Activated CD8-positive, alpha-beta memory T cell treated with anti-CD3 and anti-CD28 coated beads, Interleukin-2, amount 50 U/mL, for 1 hour (primary cell): ENCODE measurements at regions not wholly inside any gene's neighbourhood (a gene's known extent, or its start where the extent isn't known, plus 50 kb on each side); places are given as distances from the start of the nearest gene placed in this dataset.
"Not testable (repeated sequence)": the region's sequence is repeated elsewhere in the genome, so short reads cannot be mapped to it uniquely, and the experiment has no call there.

ENCODE experiments used
- DNase-seq: peaks from one replicate; pipeline ENCODE4 v3.0.0-alpha.2; 2020; ENCODE audit errors: extremely low read depth

DNA sequence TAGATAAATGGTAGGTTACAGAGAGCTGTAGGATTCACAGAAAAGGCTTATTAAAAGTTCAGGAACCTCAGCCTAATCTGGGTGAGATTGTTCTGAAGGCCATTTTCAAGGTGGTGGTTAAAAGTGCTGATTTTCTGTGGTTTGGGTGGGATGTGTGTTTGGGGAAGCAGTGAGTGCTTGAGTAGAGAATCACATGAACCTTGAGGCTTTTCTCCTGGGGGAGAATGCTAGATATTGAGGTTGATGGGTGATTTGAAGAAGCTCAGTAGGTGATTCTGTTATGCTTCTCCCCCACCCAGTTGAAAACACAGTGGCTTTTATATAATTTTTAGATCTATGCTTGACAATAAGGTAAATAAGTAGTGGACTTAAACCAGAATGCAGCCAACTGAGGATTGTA is 420.9 kb downstream of the PCNX1 start:
- no peak for DNase-seq

- no peak for DNase-seq
These were observed 421.7 kb downstream of the PCNX1 start for GRCh38 chr14:71328954-71329353.

DNA sequence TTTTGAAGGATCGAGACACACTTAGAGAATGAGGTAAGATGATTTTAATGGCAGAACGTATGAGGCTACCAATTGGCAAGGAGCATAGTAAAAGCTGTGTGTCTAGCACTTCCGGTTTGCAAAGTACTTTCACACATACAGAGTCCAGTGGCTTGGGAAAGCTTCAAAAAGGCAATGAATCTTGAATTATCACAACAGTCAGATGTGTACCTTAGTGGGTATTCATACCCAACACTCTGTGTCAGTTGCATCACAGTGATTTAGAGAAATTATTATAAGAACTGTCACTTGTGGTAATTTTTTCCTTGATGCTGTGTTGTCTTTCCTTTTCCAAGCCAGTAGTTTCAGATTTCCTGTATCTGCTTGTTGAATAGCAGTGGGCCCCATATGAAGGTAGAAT is 424.1 kb downstream of the PCNX1 start:
- no peak for DNase-seq

DNA sequence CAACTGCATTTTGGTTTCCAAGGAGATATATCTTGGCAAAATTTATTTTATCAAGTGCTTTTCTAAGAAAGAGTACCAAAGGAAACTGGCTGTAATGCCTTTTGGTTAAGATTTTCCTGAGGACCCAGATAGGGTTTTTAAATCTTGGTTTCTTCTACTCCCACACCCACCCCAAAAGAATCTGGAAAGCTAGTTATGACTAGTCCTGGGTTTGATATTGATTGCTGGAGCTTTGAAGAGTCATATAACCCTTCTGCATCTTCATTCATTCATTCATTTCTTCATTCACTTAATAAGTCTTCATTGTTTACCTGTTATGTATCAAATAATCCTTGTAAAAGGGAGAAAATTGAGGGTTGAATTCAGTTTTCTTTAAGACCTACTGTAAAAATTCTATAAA is 425.2 kb downstream of the PCNX1 start:
- no peak for DNase-seq

- no peak for DNase-seq
These were observed 426.4 kb downstream of the PCNX1 start for GRCh38 chr14:71333705-71334104.

DNA sequence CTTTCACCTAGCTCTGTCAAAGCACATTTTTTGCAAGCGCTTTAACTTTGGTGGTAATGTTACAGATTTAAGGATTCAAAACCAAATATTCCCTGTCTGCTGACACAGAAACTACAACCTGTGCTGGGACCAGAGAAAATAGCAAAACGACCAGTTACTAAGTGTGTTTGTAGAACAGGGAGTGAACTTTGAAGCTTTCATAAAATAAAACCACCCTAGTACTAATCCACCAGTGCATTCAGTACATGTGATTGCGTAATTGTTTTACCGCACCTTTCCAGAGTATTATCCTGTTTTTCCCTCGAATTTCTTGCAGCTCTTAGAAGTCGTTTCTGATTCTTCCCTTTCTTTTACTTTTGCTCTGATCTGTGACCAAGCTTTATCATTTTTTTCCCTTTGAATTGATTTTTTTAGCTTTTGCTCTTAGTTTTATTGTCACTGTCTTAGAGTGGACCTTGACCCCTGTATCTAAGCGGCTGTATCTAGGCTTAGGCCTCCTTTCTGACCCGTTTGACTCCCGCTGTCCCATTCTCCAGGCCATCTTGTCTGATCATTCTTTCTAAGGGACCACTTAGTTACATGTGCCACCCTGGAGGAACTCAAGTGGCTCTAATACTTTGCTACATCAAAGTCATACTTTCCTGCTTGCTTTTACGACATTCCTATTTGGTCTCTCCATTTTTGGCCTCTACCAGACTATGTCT is 429.4 kb downstream of the PCNX1 start:
- DNase-seq, result no peak

- DNase-seq, result no peak
These were observed 430.9 kb downstream of the PCNX1 start for GRCh38 chr14:71338153-71338552.

GRCh38 chr14:71339650-71340415 is 432.6 kb downstream of the PCNX1 start:
- DNase-seq, result no peak

GRCh38 chr14:71341156-71341555 is 433.9 kb downstream of the PCNX1 start:
- no peak for DNase-seq

DNA sequence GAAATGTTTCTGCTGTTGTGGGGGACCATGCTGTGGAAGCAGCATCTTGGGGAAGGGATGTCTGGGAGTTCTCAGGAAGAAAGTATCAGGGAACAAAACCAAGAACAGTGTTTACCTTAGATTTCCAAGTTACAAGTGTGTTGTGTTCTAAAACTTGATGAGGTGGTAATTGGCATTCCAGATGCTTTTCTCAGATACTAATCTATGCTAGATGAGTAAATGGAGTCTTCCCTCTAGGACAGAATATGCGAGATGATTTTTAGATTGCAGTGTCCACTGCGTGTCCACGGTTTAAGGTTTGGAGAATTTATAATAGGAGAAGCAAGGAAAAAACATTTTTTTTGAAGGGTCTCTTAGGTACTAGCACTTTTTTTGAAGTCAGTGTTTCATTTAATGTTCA is 436.5 kb downstream of the PCNX1 start:
- DNase-seq, result no peak

DNA sequence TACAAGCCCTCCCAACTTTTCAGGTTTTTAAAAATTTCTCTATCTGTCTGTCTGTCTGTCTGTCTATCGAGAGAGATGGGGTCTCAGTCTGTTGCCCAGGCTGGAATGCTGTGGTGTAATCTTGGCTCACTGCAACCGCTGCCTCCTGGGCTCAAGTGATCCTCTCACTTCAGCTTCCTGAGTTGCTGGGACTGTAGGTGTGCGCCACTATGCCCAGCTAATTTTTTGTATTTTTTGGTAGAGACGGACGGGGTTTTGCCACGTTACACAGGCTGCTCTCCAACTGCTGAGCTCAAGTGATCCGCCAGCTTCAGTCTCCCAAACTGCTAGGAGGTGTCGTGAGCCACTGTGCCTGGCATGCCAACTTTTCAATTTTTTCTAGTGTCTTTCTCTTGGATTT is 437.2 kb downstream of the PCNX1 start:
- DNase-seq, result no peak

DNA sequence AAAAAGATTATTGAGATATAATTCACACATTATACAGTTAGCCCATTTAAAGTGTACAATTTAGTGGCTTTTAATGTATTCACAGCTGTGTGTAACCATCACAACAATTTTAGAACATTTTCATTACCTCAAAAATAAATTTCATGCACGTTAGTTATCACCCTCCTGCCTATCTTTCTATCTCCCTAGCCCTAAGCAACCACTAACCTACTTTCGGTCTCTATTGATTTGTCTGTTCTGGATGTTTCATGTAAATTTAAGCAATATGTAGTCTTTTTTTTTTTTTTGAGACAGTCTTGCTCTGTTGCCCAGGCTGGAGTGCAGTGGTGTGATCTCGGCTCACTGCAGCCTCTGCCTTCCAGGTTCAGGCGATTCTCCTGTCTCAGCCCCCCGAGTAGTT is 439.4 kb downstream of the PCNX1 start:
- DNase-seq, result no peak

DNA sequence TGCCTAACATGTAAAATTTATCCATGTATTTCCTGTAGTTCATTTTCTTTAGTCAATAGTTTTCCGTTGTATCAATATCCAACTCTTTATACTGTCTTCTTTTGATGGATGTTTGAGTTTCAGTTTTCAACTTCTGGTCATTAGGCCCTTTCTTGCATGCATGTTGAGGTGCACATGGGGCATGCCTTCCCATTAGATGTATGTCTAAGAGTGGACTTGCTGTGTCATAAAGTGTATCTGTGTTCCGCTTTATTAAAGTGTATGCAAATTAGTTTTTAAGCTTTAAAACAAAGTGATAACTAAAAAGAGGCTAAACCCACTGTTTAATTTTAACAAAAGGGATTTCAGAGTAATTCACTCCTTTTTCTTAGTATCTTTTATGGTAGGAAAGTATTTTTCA is 441.1 kb downstream of the PCNX1 start:
- DNase-seq, result no peak

DNA sequence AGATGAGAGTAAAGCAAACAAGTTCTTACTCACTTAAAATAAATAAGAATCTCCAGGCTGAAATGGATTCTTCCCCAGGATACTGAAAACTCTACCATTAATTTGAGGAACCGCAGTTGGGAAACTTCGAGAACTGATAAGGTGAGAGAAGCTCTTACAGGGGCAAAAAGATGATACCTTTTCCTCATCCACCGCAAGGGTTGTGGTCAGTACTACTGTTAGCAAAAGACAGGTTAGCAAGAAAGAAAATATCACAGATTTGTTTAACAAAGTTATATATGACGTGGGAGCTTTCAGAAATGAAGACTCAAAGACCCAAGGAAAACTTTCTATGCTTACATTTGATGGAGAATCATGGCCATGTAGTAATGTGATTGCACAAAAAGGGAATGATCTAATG is 441.6 kb downstream of the PCNX1 start:
- DNase-seq, result no peak

- DNase-seq, result no peak
These were observed 446.9 kb downstream of the PCNX1 start for GRCh38 chr14:71354142-71354541.

- no peak for DNase-seq
These were observed 447.5 kb downstream of the PCNX1 start for GRCh38 chr14:71354801-71355200.

- no peak for DNase-seq
These were observed 448.3 kb downstream of the PCNX1 start for GRCh38 chr14:71355324-71356201.

DNA sequence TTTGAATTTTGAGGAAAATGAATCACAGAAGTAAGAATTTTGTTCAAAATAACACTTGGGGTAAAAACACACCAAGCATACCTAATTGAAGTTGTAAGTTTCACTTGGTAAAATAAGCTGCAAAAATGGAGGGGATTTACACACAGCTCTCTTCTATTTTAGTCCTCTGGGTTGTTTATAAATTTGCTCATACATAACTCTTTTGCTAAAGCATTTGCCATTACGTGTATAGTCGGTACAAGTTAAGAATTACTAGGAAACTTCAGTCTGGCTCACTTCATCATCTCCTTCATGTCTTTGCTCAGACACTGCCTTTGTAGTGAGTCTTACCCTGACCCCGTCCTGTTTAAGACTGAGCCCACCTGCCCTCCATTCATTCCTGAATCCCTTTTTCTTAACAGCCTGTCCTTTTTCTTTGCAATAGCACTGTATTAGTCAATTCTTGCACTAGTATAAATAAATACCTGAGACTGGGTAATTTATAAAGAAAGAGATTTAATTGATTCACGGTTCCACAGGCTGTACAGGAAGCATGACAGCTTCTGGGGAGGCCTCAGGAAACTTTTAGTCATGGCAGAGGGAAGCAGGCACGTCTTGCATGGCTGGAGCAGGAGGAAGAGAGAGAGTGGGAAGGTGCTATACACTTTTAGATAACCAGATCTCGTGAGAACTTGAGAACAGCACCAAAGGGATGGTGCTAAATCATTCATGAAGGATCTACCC is 451.1 kb downstream of the PCNX1 start:
- no peak for DNase-seq

DNA sequence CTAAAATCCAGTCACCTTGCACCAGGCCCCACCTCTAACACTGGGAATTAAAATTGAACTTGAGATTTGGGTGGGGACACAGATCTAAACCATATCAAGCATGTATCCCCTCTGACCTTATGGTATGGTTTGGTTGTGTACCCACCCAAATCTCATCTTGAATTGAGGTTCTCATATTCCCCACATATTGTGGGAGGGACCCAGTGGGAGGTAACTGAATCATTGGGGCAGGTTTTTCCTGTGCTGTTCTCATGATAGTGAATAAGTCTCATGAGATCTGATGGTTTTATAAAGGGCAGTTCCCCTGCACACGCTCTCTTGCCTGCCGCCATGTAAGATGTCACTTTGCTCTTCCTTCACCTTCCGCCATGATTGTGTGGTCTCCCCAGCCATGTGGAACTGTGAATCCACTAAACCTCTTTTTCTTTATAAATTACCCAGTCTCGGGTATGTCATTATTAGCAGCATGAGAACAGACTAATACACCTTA is 451.7 kb downstream of the PCNX1 start:
- DNase-seq, result not testable (repeated sequence)

DNA sequence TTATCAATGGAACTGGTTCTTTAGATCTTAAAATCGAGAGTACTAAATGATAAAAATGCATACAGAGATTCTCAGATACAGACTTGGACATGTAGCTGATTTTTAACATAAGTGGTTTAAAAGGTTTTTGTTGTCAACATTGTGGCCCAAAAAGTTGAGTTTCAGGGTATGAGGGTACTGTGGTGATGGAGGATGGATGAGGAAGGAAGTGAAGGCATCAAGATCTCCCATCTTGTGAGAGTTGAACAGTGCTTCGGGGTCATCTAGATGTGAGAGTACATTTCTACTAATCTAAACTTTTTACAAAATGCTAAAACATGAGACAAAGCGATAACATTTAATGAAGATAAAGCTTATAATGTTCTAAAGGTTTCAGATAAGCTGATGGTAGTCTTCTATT is 452.6 kb downstream of the PCNX1 start:
- no peak for DNase-seq

DNA sequence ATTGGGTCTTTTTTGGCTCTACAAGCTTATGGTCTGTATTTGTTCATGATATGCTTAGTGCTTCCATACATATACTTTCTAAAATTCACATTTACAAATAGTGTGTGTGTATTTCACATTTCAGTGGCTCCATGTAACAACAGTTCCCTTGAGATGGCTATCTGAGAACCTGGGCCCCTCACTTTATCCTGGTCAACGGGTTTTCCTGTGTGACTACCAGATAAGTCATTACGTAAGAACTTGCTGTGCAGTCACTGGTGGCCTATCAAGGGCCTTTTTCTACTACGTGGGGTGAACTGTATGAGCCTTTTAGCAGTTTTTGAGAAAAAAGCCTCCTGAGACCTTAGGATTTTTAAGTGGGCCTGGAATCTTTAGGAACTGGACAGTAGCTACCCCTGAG is 454.1 kb downstream of the PCNX1 start:
- no peak for DNase-seq

DNA sequence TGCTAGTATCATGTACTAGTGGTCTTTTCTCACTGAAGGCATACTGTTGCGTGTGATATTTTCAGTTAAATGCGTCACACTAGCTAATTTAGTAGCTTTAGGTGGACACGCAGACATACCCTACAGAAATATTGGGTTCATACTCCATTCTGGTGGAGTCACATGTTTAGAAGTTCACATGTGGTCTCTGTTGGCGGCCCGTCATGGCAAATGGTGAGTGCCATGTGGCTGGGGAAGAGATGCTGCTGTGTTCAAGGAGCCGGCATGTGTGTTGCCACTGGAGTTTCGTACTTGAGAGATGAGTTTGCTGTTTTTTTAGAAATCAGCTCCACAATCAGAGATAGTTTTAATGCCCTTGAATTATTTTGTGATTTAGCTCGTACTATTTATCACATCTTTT is 454.6 kb downstream of the PCNX1 start:
- DNase-seq, result no peak
